GM19025 (cell line): ENCODE measurements at regions not wholly inside any gene's neighbourhood (a gene's known extent, or its start where the extent isn't known, plus 50 kb on each side); places are given as distances from the start of the nearest gene placed in this dataset.

Experiments
- ATAC-seq: cut with Tn5 transposase; IDR thresholded peaks from one replicate; pipeline ENCODE4 v1.9.1; 2021; ENCODE audit warnings: mild to moderate bottlenecking, low read depth, moderate library complexity; ENCODE audit not compliant: unreplicated experiment

- no peak for ATAC-seq
Observed at GRCh38 chr1:208509072-208509471, 264.9 kb upstream of the PLXNA2 start.

DNA sequence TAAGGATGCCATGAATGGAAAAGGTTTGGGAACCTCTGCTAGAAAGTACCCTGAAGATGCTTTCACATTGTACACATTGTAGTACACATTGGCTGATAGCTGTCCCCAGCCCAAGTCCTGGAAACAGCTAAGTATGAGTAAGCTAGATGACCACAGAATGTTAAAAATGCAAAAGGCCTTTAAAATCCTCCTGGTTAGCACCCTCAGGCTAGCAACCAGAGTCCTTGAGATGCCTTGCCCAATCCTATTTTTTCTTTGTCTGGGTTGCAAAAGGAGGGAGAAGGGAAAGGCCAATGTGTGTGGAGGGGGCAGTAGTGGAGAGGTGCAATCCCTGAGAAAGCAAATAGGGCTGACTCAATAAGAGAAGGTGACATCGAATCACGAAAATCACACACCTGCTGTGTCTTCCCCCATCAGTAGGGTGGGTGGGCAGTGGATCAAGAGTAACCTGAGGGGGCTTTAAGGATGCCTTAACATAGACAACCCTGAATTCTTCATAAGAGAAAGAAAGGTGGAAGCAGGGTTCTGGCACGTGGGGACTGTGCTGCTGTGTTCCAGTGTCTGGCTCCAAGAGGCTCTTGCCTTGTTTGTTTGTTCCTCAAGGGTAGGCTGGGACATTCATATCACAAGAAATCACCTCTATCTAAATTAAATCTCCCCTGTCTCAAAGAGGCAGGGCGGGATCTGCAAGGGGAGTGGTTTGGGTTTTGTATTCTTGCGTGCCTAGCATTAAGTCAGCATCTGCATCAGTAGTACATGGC lies 266.2 kb upstream of the PLXNA2 start:
- no peak for ATAC-seq

DNA sequence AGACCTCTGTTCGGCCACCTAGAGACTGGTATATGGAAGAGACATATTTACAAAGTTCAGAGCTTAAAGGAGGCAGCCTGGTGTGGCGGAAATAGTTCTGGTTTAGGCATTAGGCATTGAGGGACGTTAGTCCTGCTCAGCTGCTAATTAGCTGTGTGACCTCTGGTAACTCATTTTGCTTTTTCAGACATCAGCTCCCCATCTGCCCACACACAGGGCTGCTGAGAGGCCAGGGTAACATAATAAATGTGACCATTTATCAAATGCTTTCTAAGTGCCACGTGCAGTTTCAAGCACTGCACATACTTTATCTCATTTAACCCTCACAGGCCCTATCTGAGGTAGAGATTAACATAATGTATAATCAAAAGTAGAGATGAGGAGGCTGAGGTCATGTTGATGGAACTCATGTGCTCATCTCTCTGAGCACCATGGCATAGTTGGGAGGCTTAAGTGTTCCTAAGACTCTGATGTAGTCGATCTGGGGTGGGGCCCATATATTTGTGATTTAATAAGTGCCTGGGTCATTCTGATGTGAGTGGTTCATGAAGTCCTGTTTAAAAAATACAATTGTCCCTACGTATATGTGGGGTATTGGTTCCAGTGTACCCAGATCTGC lies 267.2 kb upstream of the PLXNA2 start:
- ATAC-seq = no peak

DNA sequence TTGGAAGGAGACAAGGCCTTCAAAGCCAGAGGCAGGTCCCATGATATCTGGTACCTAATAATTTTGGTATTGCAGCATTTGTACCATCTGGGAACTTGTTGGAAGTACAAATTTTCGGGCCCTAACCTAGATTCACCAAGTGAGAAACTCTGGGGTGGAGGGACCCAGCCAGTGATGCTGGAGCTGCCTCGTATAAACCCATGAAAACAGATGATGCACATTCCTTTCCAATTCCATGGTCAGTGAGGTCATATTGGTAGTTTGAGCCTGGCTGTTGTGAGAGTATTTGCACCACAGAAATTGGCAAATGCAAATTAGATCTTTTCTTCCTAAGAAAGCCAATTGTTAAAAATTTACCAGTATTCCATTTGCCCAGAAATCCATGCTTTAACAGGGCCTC lies 269.6 kb upstream of the PLXNA2 start:
- no peak for ATAC-seq

GRCh38 chr1:208515129-208515528 lies 270.9 kb upstream of the PLXNA2 start:
- ATAC-seq = no peak

- no peak for ATAC-seq
Observed at GRCh38 chr1:208516780-208517179, 272.6 kb upstream of the PLXNA2 start.

DNA sequence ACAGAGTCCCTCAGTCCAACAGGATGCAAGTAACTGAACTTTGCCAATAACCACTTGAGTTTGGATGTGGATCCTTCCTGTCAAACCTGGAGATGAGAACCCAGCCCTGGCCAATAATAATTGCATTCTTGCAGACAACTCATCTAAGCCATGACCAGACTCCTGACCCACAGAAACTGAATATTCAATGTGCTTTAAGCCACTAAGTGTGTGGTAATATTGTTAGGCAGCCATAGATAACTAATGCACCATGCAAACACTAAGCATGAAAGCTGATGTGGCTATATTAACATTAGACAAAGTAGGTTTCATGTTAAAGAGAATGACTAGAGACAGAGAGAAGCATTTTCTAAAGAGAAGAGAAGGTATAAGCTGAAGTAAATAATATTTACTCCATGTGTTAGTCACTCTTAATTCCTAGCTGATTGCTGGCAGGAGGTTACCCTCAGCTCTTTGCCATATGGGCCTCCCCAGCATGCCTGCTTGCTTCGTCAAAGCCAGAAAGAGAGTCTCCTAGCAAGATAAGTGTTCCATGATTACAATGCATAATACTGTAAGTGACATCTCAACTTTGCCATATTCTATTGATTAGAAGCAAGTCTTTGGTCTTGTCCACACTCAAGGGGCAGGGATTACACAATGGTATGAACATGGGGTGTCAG lies 276.4 kb upstream of the PLXNA2 start:
- no peak for ATAC-seq

DNA sequence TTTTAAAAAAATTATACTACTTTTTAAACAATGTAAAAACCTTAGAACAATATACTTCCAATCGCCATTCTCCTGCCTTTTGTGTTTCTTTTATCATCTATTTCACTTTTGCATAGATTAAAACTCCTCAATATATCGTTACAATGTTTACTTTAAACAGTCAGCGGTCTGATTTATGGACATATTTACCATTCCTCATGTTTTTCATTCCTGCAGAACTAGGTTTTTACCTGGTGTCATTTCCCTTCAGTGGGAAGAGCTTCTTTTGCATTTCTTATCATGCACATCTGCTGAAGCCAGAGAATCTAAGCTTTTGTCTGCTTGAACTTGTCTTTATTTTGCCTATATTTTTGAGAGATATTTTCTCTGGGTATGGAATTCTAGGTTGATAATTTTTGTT lies 277.4 kb upstream of the PLXNA2 start:
- ATAC-seq = no peak

DNA sequence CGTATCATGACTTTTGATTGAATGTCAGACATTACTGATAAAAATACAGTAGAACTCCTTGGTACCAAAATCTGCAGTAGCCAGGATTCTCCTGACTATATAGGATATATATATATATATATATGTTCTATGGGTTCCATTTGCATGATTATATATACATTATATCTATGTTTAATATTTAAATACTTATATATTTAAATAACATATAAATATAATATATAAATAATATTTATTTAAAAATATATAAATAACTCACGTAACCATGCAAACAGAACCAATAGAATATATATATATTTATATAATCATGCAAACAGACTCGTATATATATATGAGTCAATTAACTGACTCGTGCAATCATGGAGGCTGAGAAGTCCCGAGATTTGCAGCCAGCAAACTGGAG lies 278.8 kb upstream of the PLXNA2 start:
- ATAC-seq = no peak

- ATAC-seq = no peak
Observed at GRCh38 chr1:208524376-208524775, 280.2 kb upstream of the PLXNA2 start.

GRCh38 chr1:208524925-208525324 lies 280.7 kb upstream of the PLXNA2 start:
- ATAC-seq = no peak

DNA sequence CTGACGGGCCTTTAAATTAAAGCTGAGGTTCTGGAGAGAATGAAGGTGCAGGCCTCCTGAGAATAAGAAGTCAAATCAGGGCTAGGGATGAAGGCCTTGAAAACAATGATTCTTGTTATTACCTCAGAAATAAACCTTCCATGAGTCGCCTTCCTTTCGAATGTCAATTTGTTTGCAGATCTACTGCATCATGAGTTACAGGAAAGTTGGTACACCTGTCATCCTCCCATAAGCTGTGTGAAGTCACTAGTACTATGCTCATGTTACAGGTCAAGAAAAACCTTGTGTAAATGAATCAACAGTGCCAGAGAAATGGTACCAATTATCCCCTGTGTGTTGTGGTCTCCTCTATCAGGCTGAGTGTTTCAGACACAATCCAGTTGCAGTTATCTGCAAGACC lies 281.2 kb upstream of the PLXNA2 start:
- ATAC-seq = no peak

DNA sequence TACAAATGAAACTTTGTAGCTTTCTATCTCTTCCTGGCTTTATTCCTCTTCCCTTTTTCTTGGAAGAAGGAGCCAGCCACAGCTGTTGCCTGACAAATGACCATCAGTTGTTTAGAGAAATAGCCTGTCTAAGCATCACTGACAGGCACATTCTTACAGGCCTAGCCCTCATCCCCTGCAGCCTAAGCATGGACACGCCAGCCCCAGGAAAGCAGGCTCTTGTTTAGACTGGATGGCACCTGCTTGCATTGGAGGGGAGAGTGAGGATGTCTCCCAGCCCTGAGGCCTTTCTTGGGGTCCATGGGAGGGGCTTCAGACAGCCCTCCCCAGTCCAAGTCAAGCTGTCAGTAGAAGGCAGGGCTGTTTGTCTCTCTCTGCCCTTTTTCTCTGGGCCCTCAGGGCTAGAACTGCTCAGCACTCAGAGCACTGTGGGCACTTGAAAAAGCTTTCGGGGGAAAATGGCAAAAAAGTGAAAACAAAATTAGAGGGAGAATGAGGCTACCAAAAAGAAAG lies 282.5 kb upstream of the PLXNA2 start:
- ATAC-seq = no peak

DNA sequence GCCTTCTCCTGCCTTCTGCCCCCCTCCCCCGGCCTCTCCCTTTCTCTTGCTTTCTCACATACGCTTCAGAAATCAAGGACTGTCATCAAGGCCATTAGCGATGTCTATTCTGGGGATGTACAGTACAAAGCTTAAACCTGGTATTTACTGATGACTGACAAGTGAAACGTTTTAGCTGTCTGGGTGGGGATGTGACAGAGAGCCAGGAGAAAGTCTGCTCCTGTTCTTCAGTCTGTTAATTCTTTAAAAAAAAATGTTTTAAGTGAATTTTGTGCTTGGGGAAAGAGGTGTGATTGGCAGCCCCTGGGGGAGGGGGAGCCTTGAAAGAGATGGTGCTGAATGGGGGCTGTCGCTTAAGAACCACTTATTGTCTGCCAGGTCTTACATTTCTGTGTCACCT lies 283.0 kb upstream of the PLXNA2 start:
- ATAC-seq = no peak

GRCh38 chr1:208528578-208529240 lies 284.5 kb upstream of the PLXNA2 start:
- no peak for ATAC-seq

GRCh38 chr1:208531003-208531750 lies 287.0 kb upstream of the PLXNA2 start:
- no peak for ATAC-seq

- ATAC-seq = no peak
Observed at GRCh38 chr1:208533746-208534598, 289.8 kb upstream of the PLXNA2 start.

GRCh38 chr1:208534599-208534897 lies 290.4 kb upstream of the PLXNA2 start:
- ATAC-seq = no peak

DNA sequence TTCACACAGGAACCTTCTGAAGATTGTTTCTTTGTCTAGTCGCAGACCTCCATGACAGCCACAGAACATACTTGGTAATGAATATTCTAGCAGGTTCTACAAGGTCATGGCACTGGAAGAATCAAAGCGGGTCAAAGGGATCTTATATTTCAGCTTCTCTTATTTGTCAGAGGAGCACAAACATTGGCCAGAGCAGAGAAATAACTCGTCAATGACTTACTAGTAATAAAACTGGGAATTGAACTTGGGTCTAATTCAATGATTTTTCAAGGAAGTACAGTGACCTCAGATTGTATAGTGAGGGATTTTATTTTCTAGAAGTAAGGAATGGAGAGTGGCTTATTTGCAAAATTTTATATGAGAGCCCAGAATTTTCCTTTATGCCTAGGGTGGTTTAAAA lies 290.8 kb upstream of the PLXNA2 start:
- ATAC-seq = no peak

DNA sequence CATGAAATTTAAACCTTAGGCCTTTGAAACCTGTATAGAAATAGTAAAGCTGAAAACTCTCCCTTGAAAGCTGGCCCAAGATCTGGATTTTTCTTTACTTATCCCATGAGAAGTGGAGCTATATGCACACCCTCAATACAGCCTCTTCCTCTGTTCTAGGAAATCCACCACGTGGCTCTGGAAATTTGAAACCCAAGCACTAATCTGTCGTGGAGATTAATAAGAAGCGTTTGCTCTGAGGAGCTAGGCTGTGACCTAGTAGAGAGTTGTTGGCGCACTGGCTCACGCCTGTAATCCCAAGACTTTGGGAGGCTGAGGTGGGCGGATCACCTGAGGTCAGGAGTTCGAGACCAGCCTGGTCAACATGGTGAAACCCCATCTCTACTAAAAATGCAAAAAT lies 291.3 kb upstream of the PLXNA2 start:
- ATAC-seq = no peak
